Renal pelvis (tissue), 1 donor: ENCODE measurements at regions not wholly inside any gene's neighbourhood (a gene's known extent, or its start where the extent isn't known, plus 50 kb on each side); places are given as distances from the start of the nearest gene placed in this dataset.

Experiments
- DNase-seq: peaks from one replicate; pipeline ENCODE4 v3.0.0-alpha.2; 2013

DNA sequence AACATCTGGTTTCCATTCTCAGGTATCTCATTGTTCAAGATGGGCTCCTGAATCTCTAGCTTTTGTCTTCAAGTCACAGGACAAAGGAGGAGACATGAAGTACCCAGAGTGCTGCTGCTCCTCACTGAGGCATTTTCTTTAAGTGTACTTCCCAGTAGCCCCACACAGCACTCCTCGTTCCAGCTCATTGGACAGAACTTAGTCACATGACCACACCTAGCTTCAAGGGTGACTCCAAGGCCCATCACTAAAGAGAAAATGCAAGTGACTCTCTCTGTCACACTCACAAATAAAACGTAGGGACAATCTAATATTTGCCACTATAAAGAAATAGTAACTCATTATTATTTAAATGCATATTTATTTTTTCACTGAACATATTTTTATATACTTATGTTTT lies 58.3 kb upstream of the NEUROD6 start:
- DNase-seq, result no peak

DNA sequence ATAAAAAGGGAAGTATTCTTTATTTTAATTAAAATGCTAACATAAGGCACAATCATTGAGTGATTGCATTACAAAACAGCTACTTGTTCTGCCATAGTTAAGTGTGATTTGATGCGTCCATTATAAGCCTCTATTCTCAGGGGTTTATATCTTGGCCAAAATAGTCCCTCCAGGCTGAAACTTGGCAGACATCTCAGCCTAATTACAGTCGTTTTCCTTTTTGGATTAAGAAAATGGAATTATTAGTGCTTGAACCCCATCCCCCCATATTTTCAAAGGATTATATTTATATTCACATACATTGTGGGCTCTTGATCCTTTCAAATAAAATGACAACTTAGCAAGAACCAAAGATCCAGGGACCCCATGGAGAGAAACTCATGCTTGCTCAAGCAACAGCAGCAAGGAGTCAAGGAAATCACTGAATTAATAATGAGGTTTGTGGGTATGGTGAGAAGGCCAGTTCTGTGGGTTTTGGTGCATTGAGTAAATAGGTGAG lies 66.7 kb upstream of the NEUROD6 start:
- DNase-seq, result no peak

- no peak for DNase-seq
These were observed 67.7 kb upstream of the NEUROD6 start for GRCh38 chr7:31408140-31408729.

DNA sequence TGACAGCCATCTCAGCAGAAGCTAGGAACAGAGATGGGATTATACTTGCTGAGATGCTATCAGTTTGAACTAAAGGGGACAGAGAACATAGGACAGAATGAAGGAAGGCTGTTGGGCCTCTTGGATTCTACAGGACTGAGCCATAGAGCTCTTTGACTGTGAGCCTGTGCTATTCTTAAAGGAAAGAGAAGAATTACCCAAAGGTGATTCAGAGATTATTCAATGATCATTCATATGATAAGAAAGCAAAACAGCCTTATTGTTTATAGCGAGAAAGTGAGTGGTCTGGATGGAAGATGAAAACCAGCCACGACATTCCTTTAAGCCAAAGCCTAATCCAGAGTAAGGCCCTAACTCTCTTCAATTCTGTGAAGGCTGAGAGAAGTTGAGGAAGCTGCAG lies 69.7 kb upstream of the NEUROD6 start:
- DNase-seq, result no peak

GRCh38 chr7:31411416-31411815 lies 70.9 kb upstream of the NEUROD6 start:
- DNase-seq, result no peak

DNA sequence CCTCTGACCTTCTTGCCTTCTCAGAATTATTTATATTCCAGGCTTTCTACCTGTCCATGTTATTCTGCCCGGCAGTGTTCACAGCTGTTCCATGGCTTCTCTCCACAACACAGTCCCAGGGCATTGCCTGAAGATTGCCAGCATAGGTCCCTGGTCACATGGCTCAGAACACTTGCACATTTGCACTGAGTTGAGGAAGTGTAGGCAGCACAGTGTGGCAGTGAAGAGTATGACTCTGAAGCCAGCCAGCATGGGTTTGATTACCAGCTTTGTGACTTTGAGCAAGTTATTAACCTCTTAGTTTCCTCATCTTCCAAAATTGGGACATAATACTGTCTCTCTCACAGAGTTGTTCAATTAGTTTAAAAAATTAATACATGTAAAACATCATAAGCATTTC lies 73.2 kb upstream of the NEUROD6 start:
- no peak for DNase-seq

DNA sequence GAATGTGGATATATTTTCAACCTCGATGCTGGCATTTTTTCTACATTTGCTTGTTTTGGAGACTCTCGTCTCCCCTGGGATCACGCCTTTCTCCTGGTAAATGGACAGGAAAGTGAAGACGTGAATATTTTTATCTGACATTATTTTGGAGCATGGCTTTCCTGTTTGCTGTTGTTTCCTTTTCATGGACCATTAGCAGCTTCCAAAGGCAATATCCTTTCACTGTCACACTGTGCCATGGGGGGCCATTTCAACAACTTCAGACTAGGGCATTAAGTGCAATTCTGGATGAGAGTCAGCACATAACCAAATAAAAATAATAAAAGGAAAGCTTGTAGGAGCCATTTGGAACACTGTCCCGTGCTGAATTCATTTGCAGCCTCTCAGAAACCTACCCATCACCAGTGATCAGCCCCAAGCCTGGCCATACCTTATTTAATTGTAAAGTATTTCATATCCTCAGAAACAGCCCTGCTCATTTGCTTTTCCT lies 75.9 kb upstream of the NEUROD6 start:
- DNase-seq, result no peak

GRCh38 chr7:31418928-31419327 lies 78.4 kb upstream of the NEUROD6 start:
- no peak for DNase-seq

- DNase-seq, result no peak
These were observed 79.1 kb upstream of the NEUROD6 start for GRCh38 chr7:31419505-31420055.

DNA sequence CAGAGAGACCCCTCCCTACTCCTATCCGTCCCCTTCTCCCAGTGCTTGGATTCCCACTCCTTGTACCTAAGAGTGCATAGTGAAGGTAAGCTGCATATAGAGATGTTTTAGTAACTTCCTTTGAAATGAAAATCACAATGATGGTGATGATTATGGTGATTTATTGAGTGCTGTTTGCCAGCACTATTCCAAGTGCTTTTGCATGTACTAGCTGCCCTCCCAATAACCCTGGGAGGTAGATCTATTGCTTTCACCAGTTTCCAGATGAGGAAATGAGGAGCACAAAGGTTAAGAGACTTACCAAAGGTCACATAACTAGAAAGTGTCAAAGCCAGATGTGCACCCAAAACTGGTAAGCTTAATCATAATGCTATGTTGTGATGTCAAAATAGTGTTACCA lies 80.4 kb upstream of the NEUROD6 start:
- no peak for DNase-seq

- DNase-seq, result no peak
These were observed 81.1 kb upstream of the NEUROD6 start for GRCh38 chr7:31421607-31422006.

- DNase-seq, result no peak
These were observed 83.5 kb upstream of the NEUROD6 start for GRCh38 chr7:31423994-31424393.

DNA sequence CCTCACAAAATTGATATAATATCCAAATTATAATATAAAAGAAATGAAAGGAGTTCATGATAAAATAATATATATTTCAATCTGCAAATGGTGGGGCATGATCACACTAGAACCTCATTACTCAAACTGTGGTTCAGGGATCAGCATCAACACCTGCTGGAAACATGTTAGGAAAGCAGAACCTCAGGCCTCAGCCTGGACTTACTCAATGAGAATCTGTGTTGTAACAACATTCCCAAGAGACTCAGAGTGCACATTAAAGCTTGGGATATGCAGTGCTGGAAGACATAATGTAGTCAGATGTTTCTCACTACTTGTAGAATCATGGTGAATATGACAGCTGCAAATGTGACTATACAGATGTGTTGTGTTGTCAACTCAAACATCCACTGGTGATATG lies 81.7 kb upstream of the ITPRID1 start:
- no peak for DNase-seq

GRCh38 chr7:31432836-31433340 lies 81.0 kb upstream of the ITPRID1 start:
- no peak for DNase-seq

DNA sequence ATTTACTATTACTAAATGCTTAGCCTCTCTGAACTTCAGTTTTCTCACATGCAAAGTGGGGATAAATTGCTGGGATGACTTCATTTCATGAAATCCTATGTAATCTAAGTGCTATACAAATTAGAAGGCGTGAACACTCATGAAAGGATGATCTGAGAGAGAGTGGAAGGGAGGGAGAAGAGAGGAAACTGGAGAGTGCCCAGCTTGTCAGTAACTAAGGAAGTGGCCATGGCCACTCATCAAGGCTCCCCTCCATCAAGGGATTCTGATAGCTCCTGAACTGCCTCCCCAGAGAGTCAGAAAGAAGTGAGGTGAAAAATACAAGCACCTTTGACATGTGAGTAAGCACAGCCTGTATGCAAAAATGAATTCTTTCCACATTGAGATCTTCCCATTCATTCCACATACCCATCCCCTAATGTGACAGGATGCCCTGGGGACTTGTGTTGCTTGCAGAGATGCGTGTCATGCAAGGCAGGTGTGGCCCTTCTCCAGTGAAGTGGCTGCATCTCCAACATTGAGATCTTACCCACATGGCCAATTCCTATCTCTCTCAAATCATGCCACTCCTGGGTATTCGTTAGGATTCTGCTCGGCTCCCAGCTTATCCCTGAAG lies 76.5 kb upstream of the ITPRID1 start:
- DNase-seq, result no peak

- no peak for DNase-seq
These were observed 74.7 kb upstream of the ITPRID1 start for GRCh38 chr7:31439165-31439564.

DNA sequence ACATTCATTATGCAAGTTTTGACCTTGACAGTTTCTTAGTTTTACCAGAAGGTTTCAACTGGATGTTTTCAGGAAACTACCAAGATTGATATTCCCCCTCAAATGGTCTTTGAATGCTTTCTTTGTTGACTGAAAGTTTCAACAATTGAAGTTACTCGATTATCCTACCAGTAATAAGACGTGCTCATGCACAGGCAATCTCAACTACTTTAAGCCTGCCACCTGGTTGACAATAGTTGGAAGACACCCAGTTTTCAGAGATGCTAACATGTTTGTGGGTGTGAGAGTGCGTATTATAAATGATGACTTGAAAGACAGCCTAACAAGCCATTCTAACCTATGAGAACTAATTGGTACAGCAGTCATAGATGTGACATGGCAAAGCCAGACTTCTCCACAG lies 73.4 kb upstream of the ITPRID1 start:
- DNase-seq, result no peak

DNA sequence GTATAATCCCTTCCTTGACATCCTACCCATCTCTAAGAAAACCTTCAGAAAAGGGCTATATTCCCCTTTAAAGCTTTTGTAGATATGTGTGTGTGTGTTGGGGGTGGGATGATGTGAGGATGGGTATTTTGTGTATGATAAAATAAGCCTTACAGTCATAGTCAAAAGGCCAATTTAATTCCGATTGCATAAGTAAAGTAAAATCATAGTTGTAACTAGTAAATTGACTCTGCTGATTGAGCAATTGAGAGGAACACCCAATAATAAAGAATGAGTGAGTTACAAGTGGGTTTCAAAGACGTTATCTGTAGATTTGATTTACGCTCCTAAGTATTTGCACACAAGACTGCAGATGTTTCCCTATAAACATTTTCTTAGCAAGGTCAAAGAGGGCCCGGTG lies 71.3 kb upstream of the ITPRID1 start:
- DNase-seq, result no peak

GRCh38 chr7:31443457-31443856 lies 70.4 kb upstream of the ITPRID1 start:
- peak; percentile 48 for DNase-seq

DNA sequence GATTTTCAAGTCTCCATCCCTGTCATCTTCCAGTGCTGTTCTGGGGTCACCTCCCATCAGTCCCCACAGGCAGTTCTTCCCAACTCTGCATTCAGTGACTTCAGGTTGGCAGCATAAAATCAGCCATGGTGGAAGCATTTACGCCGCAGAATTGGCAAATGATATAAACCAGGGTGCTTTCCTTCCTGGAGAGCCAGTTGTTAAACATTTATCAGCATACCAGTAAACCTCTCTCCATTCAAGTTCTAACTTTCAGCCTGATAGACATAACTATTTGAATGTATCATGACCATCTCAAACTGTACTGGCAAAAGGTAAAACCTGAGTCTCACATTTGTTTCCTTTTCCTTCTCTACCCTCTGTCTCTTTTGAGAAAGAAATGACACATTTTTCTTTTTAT lies 69.7 kb upstream of the ITPRID1 start:
- no peak for DNase-seq

DNA sequence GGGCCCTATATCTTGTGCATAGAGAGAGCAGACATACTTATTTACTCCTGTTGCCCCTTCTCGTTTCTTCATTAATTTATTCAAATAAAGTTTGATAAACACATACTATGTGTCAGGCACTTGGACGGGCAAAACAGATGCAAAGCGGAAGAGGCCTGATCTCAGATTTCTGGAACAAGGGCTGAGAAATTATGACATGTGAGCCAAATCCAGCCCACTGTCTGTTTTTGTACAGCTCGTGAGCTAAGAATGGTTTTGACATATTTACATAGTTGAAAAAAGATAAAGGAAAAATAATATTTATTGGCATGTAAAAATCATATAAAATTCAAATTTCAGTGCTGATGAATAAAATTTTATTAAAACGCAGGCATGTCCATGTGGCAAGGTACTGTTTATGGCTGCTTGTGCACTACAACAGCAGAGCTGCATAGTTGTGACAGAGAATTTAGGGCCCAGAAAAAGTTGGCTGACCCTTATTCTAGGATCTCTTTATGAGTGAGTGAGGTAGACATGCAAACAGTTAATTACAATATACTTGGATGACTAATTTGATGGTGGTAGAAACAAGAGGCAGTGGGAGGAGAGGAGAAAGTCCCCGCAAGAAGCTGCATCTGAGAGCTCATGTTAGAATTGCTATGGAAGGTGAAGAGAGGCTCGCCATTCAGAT lies 68.1 kb upstream of the ITPRID1 start:
- no peak for DNase-seq

GRCh38 chr7:31448649-31449048 lies 65.2 kb upstream of the ITPRID1 start:
- no peak for DNase-seq

DNA sequence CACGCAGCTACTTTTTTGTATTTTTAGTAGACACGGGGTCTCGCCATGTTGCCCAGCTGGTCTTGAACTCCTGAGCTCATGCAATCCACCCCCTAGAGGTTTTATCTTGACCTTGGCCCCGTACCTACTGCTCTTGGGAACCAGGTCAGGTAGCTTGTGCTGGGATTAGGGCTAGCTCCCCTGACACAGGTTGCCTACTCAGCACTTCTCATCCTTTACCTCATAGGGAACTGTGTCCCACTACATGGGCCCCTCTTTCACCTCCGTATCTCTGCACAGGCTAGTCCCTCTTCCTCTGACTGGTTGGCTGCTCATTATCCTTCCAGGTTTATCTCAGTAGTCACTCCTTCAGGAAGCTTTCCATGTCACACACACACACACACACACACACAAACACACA lies 58.0 kb upstream of the ITPRID1 start:
- DNase-seq, result no peak
